ENCODE measurements at regions not wholly inside any gene's neighbourhood (a gene's known extent, or its start where the extent isn't known, plus 50 kb on each side); places are given as distances from the start of the nearest gene placed in this dataset.
"Not testable (repeated sequence)": the region's sequence is repeated elsewhere in the genome, so short reads cannot be mapped to it uniquely, and the experiment has no call there.

DNA sequence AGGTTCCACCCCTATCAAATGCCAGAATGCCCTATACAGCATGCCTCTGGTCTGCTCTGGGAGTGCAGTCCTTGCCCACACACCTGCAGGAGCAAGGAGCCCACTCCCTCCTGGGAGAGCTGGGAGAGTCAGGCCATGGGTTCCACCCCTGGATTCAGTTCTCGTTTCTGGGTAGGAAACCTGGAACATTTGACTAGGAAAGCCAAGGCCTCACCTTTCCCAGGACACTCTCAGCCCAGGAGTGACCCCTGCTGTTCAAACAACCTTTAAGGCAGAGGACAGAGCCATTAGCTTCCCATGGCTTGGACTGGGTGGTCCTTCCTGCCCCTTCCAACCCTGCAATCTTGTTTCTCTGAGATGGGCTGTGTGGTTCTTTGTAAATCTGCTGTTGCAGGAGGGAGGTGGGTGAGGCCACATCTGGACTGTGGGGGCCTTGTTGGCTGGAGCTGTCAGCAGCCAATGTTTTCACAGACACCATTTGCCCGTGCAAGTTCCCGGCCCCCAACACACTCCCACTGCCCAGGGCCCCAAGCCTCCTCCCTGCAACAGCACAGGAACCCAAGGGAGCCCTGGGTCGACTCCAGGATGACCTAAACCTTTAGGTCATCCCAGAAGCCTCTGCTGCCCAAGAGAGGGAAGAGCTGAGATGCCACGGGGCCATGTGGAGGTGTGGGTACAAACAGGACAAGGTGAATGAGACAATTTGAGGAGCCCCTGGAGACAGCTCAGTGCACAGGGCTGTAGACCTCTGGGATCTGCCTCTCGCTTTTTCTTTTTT, 104.4 kb downstream of the PJA1 start:
- Histone ChIP-seq H3K79me2 (ENCODE audit: low read length) (no peaks in the 10 kb centered on the region), H3K9ac (ENCODE audit: low read length) (no peak overlapping the region), H3K27me3 (replicated peaks; ENCODE audit: insufficient read depth, low read length) (no peaks in the 10 kb centered on the region), H3F3A (ENCODE audit: insufficient read depth, low read length) (no peaks in the 10 kb centered on the region), H3K9me2 (replicated peaks; ENCODE audit: insufficient read depth, low read length) (no peaks in the 10 kb centered on the region), H3K4me1 (ENCODE audit: low read length) (no peaks in the 10 kb centered on the region), H3K36me3 (replicated peaks; ENCODE audit: insufficient read depth, low read length) (no peaks in the 10 kb centered on the region), H3K27ac (ENCODE audit: low read length) (no peak overlapping the region), H4K20me1 (ENCODE audit: insufficient read depth, low read length) (no peaks in the 10 kb centered on the region), H3K9me3 (replicated peaks; ENCODE audit: insufficient read depth, low read length) (no peaks in the 10 kb centered on the region), H3K4me3 (ENCODE audit: low read length) (no peak overlapping the region), H2AFZ (ENCODE audit: low read length) (no peak overlapping the region), H3K4me2 (ENCODE audit: low read depth, low read length) (no peak overlapping the region)
- TF ChIP-seq, protein P1, sequence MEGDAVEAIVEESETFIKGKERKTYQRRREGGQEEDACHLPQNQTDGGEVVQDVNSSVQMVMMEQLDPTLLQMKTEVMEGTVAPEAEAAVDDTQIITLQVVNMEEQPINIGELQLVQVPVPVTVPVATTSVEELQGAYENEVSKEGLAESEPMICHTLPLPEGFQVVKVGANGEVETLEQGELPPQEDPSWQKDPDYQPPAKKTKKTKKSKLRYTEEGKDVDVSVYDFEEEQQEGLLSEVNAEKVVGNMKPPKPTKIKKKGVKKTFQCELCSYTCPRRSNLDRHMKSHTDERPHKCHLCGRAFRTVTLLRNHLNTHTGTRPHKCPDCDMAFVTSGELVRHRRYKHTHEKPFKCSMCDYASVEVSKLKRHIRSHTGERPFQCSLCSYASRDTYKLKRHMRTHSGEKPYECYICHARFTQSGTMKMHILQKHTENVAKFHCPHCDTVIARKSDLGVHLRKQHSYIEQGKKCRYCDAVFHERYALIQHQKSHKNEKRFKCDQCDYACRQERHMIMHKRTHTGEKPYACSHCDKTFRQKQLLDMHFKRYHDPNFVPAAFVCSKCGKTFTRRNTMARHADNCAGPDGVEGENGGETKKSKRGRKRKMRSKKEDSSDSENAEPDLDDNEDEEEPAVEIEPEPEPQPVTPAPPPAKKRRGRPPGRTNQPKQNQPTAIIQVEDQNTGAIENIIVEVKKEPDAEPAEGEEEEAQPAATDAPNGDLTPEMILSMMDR (IDR thresholded peaks at IDR 0.05; ENCODE audit: low read length), result no peak
- TF ChIP-seq EZH2 (optimal IDR thresholded peaks at IDR 0.05; ENCODE audit: low read depth, low read length) (no peak), EZH2phosphoT487 (IDR thresholded peaks at IDR 0.05; ENCODE audit: low read length) (no peak)
- no peak for DNase-seq

DNA sequence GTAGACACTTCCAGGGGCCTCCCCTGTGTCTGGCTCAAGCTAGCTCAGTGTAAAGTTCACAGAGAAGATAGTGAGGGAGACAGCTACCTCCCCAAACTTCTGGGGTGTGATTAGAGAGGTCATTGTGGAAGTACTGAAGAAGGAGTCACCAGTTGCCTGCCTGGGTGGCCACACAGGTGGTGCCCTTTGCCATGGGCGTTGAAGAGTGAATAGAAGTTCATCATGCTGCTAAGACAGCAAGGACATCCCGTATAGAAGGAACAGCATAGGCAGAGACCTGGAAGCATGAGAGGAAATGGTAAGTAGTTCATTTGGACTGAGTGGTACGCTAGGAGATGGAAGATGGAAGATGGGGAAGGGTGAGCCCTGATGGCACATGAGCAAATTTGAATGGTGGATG, 110.1 kb downstream of the PJA1 start:
- TF ChIP-seq EZH2 (optimal IDR thresholded peaks at IDR 0.05; ENCODE audit: low read depth, low read length), result no peak
- TF ChIP-seq EZH2phosphoT487 (IDR thresholded peaks at IDR 0.05; ENCODE audit: low read length), result no peak
- TF ChIP-seq, protein P1 (IDR thresholded peaks at IDR 0.05; ENCODE audit: low read length), result no peak

DNA sequence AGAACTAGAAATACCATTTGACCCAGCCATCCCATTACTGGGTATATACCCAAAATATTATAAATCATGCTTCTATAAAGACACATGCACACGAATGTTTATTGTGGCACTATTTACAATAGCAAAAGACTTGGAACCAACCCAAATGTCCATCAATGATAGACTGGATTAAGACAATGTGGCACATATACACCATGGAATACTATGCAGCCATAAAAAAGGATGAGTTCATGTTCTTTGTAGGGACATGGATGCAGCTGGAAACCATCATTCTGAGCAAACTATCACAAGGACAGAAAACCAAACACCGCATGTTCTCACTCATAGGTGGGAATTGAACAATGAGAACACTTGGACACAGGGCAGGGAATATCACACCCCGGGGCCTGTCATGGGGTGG, 110.8 kb downstream of the PJA1 start:
- H3K9ac ChIP-seq (ENCODE audit: low read length); H3K4me2 ChIP-seq (ENCODE audit: low read depth, low read length); DNase-seq; H3K4me3 ChIP-seq (ENCODE audit: low read length); H2AFZ ChIP-seq (ENCODE audit: low read length); H3K36me3 ChIP-seq (replicated peaks; ENCODE audit: insufficient read depth, low read length); H3K9me2 ChIP-seq (replicated peaks; ENCODE audit: insufficient read depth, low read length); H3K4me1 ChIP-seq (ENCODE audit: low read length); H3K27ac ChIP-seq (ENCODE audit: low read length); H3K79me2 ChIP-seq (ENCODE audit: low read length); H4K20me1 ChIP-seq (ENCODE audit: insufficient read depth, low read length); H3K27me3 ChIP-seq (replicated peaks; ENCODE audit: insufficient read depth, low read length); H3K9me3 ChIP-seq (replicated peaks; ENCODE audit: insufficient read depth, low read length); H3F3A ChIP-seq (ENCODE audit: insufficient read depth, low read length): not testable (repeated sequence)

More for the DNA sequence above, 110.1 kb downstream of the PJA1 start:
- no peaks in the 10 kb centered on the region for H3F3A ChIP-seq (ENCODE audit: insufficient read depth, low read length)
- no peak for DNase-seq
- no peaks in the 10 kb centered on the region for H3K79me2 ChIP-seq (ENCODE audit: low read length)
- no peaks in the 10 kb centered on the region for H3K9me2 ChIP-seq (replicated peaks; ENCODE audit: insufficient read depth, low read length)
- no peaks in the 10 kb centered on the region for H3K27me3 ChIP-seq (replicated peaks; ENCODE audit: insufficient read depth, low read length)
- no peak overlapping the region for H3K27ac ChIP-seq (ENCODE audit: low read length)
- H3K9me3 ChIP-seq (replicated peaks; ENCODE audit: insufficient read depth, low read length), result no peaks in the 10 kb centered on the region
- H3K4me1 ChIP-seq (ENCODE audit: low read length), result no peaks in the 10 kb centered on the region
- no peaks in the 10 kb centered on the region for H3K36me3 ChIP-seq (replicated peaks; ENCODE audit: insufficient read depth, low read length)
- no peak overlapping the region for H3K4me3 ChIP-seq (ENCODE audit: low read length)
- no peak overlapping the region for H3K4me2 ChIP-seq (ENCODE audit: low read depth, low read length)
- no peak overlapping the region for H3K9ac ChIP-seq (ENCODE audit: low read length)
- H4K20me1 ChIP-seq (ENCODE audit: insufficient read depth, low read length), result no peaks in the 10 kb centered on the region
- no peak overlapping the region for H2AFZ ChIP-seq (ENCODE audit: low read length)

DNA sequence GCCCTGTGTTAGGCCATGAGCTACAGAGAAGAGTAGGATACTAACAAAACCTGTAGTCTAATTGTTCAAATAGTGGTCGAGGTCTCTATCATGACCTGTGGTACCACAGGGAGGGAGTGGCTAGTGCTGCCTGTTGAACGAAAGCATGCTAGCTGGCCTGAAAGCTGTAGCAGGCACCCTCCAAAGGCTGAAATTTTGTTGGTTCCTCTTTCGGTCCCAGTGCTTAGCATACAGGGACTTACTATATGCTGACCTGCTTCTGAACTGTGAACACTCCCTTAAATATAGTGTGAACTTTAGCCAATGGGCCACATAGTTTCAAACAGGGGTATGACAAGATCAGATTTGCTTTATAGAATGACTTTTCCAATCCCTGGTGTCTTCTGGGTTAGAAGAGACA, 113.4 kb downstream of the PJA1 start:
- no peaks in the 10 kb centered on the region for H3K36me3 ChIP-seq (replicated peaks; ENCODE audit: insufficient read depth, low read length)
- no peaks in the 10 kb centered on the region for H3F3A ChIP-seq (ENCODE audit: insufficient read depth, low read length)
- TF ChIP-seq EZH2phosphoT487 (IDR thresholded peaks at IDR 0.05; ENCODE audit: low read length), result no peak
- TF ChIP-seq, protein P1 (IDR thresholded peaks at IDR 0.05; ENCODE audit: low read length), result no peak
- no peak for TF ChIP-seq EZH2 (optimal IDR thresholded peaks at IDR 0.05; ENCODE audit: low read depth, low read length)
- no peaks in the 10 kb centered on the region for H3K9me2 ChIP-seq (replicated peaks; ENCODE audit: insufficient read depth, low read length)
- H3K4me1 ChIP-seq (ENCODE audit: low read length), result no peaks in the 10 kb centered on the region
- no peak overlapping the region for H3K4me3 ChIP-seq (ENCODE audit: low read length)
- no peak overlapping the region for H2AFZ ChIP-seq (ENCODE audit: low read length)
- H3K9me3 ChIP-seq (replicated peaks; ENCODE audit: insufficient read depth, low read length), result no peaks in the 10 kb centered on the region
- H3K27me3 ChIP-seq (replicated peaks; ENCODE audit: insufficient read depth, low read length), result no peaks in the 10 kb centered on the region
- no peak overlapping the region for H3K4me2 ChIP-seq (ENCODE audit: low read depth, low read length)
- no peak for DNase-seq
- H3K9ac ChIP-seq (ENCODE audit: low read length), result no peak overlapping the region
- H4K20me1 ChIP-seq (ENCODE audit: insufficient read depth, low read length), result no peaks in the 10 kb centered on the region
- H3K79me2 ChIP-seq (ENCODE audit: low read length), result no peaks in the 10 kb centered on the region
- no peak overlapping the region for H3K27ac ChIP-seq (ENCODE audit: low read length)

Data from MM.1S (cell line).